Ascending aorta (tissue), 2 donors: ENCODE measurements at regions not wholly inside any gene's neighbourhood (a gene's known extent, or its start where the extent isn't known, plus 50 kb on each side); places are given as distances from the start of the nearest gene placed in this dataset.

Experiments
- DNase-seq, 2 donors: peaks; one replicate each; pipeline ENCODE4 v3.0.0-alpha.2; 2019; ENCODE audit warnings: low spot score in 2 of 2
- H3K27ac ChIP-seq, 2 donors: fragments of 200-600 bp; sonication (generic); one replicate each; pipeline ENCODE4 v1.5.1; 2016 to 2017; ENCODE audit warnings: mild to moderate bottlenecking in 1 of 2
- H3K27me3 ChIP-seq: fragments of 200-600 bp; sonication (generic); one replicate; pipeline ENCODE4 v1.5.1; 2017
- H3K36me3 ChIP-seq, 2 donors: fragments of 200-600 bp; sonication (generic); one replicate each; pipeline ENCODE4 v1.5.1; 2016
- H3K4me1 ChIP-seq, 2 donors: fragments of 200-600 bp; sonication (generic); one replicate each; pipeline ENCODE4 v1.5.1; 2016 to 2017; ENCODE audit warnings: mild to moderate bottlenecking in 1 of 2
- H3K4me3 ChIP-seq, 2 donors: fragments of 200-600 bp; sonication (generic); one replicate each; pipeline ENCODE4 v1.5.1; 2016 to 2017; ENCODE audit warnings: mild to moderate bottlenecking in 1 of 2
- H3K9me3 ChIP-seq, 2 donors: fragments of 200-600 bp; sonication (generic); one replicate each; pipeline ENCODE4 v1.5.1; 2016
- intact Hi-C: fragments of 100-400 bp; cut with DNase I; formaldehyde crosslinking; loops from one replicate; pipeline ENCODE4 v1.15.1; 2023
- TF ChIP-seq, protein P1 (sequence below), 3 experiments: fragments of 200-600 bp in 2 of 3; fragments of 450-650 bp in 1 of 3; sonication (generic) in 2 of 3; IDR thresholded peaks; one replicate each; pipeline ENCODE4 v1.5.1; 2016 to 2019; ENCODE audit warnings: antibody characterized with exemption in 3 of 3, mild to moderate bottlenecking in 1 of 3, moderate library complexity in 1 of 3

DNA sequence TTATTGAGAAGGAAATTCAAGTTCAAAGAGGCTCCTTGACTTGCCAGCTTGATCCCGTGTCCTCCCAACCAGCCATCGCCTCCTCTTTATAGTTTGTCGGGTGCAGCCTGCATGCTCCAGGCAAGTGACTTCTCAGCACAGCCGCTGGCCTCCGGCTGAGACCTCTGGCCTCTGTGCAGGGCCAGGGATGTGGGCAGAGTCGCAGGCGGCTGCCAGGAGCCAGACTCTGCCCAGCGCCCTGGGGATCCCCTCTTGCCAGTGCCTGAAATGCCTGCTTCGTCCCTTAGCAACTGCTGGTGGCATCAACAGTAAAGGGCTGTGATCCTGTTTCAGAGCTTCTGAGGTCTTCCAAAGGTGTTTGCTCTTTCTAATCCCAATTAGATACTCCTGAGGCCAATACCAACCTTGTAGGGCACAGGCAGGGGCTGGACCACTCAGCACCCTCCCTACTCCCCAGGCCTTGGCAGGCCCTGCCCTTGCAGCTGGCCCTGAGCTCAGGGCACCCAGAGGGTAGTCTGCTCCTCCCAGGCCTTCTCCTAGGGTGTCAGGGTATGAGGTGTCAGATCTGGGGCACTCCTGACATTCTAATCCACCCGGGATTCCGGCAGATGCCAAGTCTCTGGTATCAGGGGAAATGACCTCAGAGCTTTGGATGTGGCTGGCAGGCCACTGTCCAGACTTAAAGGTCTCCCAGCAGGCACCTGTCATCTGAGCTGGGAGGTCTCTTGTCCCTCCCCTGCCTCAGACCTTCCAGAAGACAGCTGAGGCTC lies 68.0 kb upstream of the SIAH1 start:
- intact Hi-C loops, result no loop called here
- no peak overlapping the region for H3K27ac ChIP-seq
- H3K27me3 ChIP-seq, result no peaks in the 10 kb centered on the region
- H3K36me3 ChIP-seq, result no peaks in the 10 kb centered on the region
- H3K4me3 ChIP-seq, result no peak overlapping the region
- no peak for DNase-seq
- H3K4me1 ChIP-seq, result no peaks in the 10 kb centered on the region
- TF ChIP-seq, protein P1, sequence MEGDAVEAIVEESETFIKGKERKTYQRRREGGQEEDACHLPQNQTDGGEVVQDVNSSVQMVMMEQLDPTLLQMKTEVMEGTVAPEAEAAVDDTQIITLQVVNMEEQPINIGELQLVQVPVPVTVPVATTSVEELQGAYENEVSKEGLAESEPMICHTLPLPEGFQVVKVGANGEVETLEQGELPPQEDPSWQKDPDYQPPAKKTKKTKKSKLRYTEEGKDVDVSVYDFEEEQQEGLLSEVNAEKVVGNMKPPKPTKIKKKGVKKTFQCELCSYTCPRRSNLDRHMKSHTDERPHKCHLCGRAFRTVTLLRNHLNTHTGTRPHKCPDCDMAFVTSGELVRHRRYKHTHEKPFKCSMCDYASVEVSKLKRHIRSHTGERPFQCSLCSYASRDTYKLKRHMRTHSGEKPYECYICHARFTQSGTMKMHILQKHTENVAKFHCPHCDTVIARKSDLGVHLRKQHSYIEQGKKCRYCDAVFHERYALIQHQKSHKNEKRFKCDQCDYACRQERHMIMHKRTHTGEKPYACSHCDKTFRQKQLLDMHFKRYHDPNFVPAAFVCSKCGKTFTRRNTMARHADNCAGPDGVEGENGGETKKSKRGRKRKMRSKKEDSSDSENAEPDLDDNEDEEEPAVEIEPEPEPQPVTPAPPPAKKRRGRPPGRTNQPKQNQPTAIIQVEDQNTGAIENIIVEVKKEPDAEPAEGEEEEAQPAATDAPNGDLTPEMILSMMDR (IDR thresholded peaks at IDR 0.05), result no peak
- H3K9me3 ChIP-seq, result no peaks in the 10 kb centered on the region

DNA sequence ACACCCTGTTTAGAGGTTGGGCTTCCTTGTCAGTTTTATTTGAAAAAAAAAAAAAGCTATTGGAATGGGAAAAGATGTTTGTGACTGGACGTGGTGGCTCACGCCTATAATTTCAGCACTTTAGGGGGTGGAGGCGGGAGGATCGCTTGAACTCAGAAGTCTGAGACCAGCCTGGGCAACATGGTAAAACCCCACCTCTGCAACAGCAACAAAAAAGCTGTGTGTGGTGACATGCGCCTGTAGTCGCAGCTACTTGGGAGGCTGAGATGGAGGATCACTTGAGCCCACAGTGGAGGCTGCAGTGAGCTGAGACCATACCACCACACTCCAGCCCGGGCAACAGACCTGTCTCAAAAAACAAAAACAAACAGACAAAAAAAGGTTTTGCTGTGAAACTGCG lies 66.1 kb upstream of the SIAH1 start:
- Histone ChIP-seq H3K9me3 (no peaks in the 10 kb centered on the region), H3K4me3 (no peak overlapping the region), H3K4me1 (no peaks in the 10 kb centered on the region), H3K36me3 (no peaks in the 10 kb centered on the region), H3K27ac (no peak overlapping the region), H3K27me3 (no peaks in the 10 kb centered on the region)
- intact Hi-C loops, result no loop called here
- no peak for DNase-seq
- TF ChIP-seq, protein P1 (IDR thresholded peaks at IDR 0.05), result no peak

GRCh38 chr16:48450367-48450766 lies 65.2 kb upstream of the SIAH1 start:
- Histone ChIP-seq H3K27ac (no peak overlapping the region), H3K27me3 (no peaks in the 10 kb centered on the region), H3K4me1 (peaks cover 0 to under 1% of the 10 kb centered on the region in 2 donors), H3K4me3 (no peak overlapping the region), H3K36me3 (no peaks in the 10 kb centered on the region), H3K9me3 (no peaks in the 10 kb centered on the region)
- TF ChIP-seq, protein P1 (IDR thresholded peaks at IDR 0.05), result no peak
- no peak for DNase-seq
- intact Hi-C loops, result no loop called here

GRCh38 chr16:48448841-48449481 lies 63.7 kb upstream of the SIAH1 start:
- Histone ChIP-seq H3K4me3 (no peak overlapping the region), H3K36me3 (no peaks in the 10 kb centered on the region), H3K9me3 (no peaks in the 10 kb centered on the region), H3K27me3 (no peaks in the 10 kb centered on the region), H3K4me1 (peaks cover 0 to 7% of the 10 kb centered on the region in 2 donors), H3K27ac (no peak overlapping the region)
- intact Hi-C loops, result loop anchor here (5.0 kb wide), 1 partner anchor 67 kb away; no protein-coding TSS in a partner anchor
- TF ChIP-seq, protein P1 (IDR thresholded peaks at IDR 0.05), result no peak
- no peak for DNase-seq

- peaks cover 0 to 7% of the 10 kb centered on the region in 2 donors for H3K4me1 ChIP-seq
- no peak overlapping the region for H3K27ac ChIP-seq
- DNase-seq, result no peak
- no peaks in the 10 kb centered on the region for H3K9me3 ChIP-seq
- H3K27me3 ChIP-seq, result no peaks in the 10 kb centered on the region
- no peaks in the 10 kb centered on the region for H3K36me3 ChIP-seq
- intact Hi-C loops, result loop anchor here (5.0 kb wide), 1 partner anchor 66 kb away; no protein-coding TSS in a partner anchor
- TF ChIP-seq, protein P1 (IDR thresholded peaks at IDR 0.05), result no peak
- no peak overlapping the region for H3K4me3 ChIP-seq
These were observed 62.8 kb upstream of the SIAH1 start for GRCh38 chr16:48447940-48448536.
